Thyroid gland (tissue), 4 donors: ENCODE measurements at regions not wholly inside any gene's neighbourhood (a gene's known extent, or its start where the extent isn't known, plus 50 kb on each side); places are given as distances from the start of the nearest gene placed in this dataset.

Experiments used
- CTCF ChIP-seq, 6 experiments: fragments of 200-600 bp in 3 of 6; fragments of 450-650 bp in 3 of 6; sonication (generic) in 3 of 6; IDR thresholded peaks; one replicate each; pipeline ENCODE4 v1.5.1; 2016 to 2019; ENCODE audit warnings: antibody characterized with exemption in 6 of 6, mild to moderate bottlenecking in 2 of 6, inconsistent platforms in 1 of 6, moderate library complexity in 1 of 6
- POLR2A ChIP-seq, 2 donors: fragments of 450-650 bp; IDR thresholded peaks; one replicate each; pipeline ENCODE4 v1.6.1; 2017; ENCODE audit warnings: antibody characterized with exemption in 2 of 2, mild to moderate bottlenecking in 2 of 2, moderate library complexity in 1 of 2

- no peak for TF ChIP-seq CTCF (IDR thresholded peaks at IDR 0.05)
- no peak for TF ChIP-seq POLR2A (IDR thresholded peaks at IDR 0.05)
Measured at GRCh38 chr13:94825507-94825906, 113.2 kb upstream of the SOX21 start.
